ENCODE measurements at regions not wholly inside any gene's neighbourhood (a gene's known extent, or its start where the extent isn't known, plus 50 kb on each side); places are given as distances from the start of the nearest gene placed in this dataset.

- no peak for TF ChIP-seq EZH2phosphoT487 (IDR thresholded peaks at IDR 0.05; ENCODE audit: low read length)
- TF ChIP-seq CTCF (IDR thresholded peaks at IDR 0.05; ENCODE audit: low read length), result no peak
These were observed 269.4 kb upstream of the ROPN1 start for GRCh38 chr3:124261306-124261705.
